ENCODE measurements at regions not wholly inside any gene's neighbourhood (a gene's known extent, or its start where the extent isn't known, plus 50 kb on each side); places are given as distances from the start of the nearest gene placed in this dataset.

DNA sequence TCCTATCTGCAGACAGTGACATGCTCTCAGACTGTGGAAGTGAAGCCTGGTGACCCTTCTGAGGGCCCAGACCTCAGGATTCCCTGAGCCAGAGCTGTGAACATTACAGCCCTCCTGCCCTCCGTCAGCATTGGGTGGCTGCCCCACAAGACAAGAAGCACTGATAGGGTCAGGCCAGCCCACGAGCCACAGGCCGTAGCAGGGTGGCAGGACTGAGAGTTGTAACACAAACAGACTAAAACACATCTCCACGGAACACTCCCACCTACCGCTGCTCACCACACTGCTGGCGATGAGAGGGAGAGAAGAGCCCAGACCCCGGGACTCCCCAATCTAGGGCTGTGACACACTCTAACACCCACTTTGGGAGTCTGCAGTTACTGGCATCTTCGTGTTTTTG lies 264.8 kb upstream of the FSIP2 start:
- TF ChIP-seq POLR2A (IDR thresholded peaks at IDR 0.05; ENCODE audit: low read depth, low read length) (no peak), POLR2AphosphoS5 (IDR thresholded peaks at IDR 0.05; ENCODE audit: low read depth, low read length) (no peak), TAF1 (IDR thresholded peaks at IDR 0.05; ENCODE audit: borderline replicate concordance, low read depth, low read length) (no peak)

Measured in GM12892 (cell line).